SK-N-SH treated with all-trans-retinoic acid at 6 μM for 48 hours (cell line): ENCODE measurements at regions not wholly inside any gene's neighbourhood (a gene's known extent, or its start where the extent isn't known, plus 50 kb on each side); places are given as distances from the start of the nearest gene placed in this dataset.

ENCODE experiments used
- ARNTL ChIP-seq: fragments of 450-650 bp; formaldehyde crosslinking; IDR thresholded peaks from 2 replicates; pipeline ENCODE4 v1.5.0; 2020; ENCODE audit warnings: low read depth, mild to moderate bottlenecking, moderate library complexity, borderline replicate concordance
- BACH2 ChIP-seq: fragments of 250-450 bp; sonication (Bioruptor Pico); IDR thresholded peaks from 2 replicates; pipeline ENCODE4 v1.9.0; 2021; ENCODE audit warnings: mild to moderate bottlenecking, borderline replicate concordance
- ISL1 ChIP-seq: fragments of 250-450 bp; sonication (Bioruptor Pico); IDR thresholded peaks from 2 replicates; pipeline ENCODE4 v2.1.2; 2022; ENCODE audit warnings: mild to moderate bottlenecking, moderate library complexity
- RARB ChIP-seq: fragments of 250-450 bp; sonication (Bioruptor Pico); IDR thresholded peaks from 2 replicates; pipeline ENCODE4 v1.8.0; 2021; ENCODE audit warnings: mild to moderate bottlenecking, moderate library complexity
- SNAI2 ChIP-seq: fragments of 250-450 bp; sonication (Bioruptor Pico); IDR thresholded peaks from 2 replicates; pipeline ENCODE4 v1.5.0; 2020; ENCODE audit warnings: mild to moderate bottlenecking, moderate library complexity
- ZFP3 ChIP-seq: fragments of 250-450 bp; sonication (Bioruptor Pico); IDR thresholded peaks from 2 replicates; pipeline ENCODE4 v1.5.0; 2020; ENCODE audit warnings: mild to moderate bottlenecking, moderate library complexity
- ZNF8 ChIP-seq: fragments of 450-650 bp; formaldehyde crosslinking; IDR thresholded peaks from 2 replicates; pipeline ENCODE4 v1.5.0; 2020; ENCODE audit warnings: mild to moderate bottlenecking, moderate library complexity
- TF ChIP-seq, protein P1 (sequence below): fragments of 250-450 bp; sonication (Bioruptor Pico); IDR thresholded peaks from 2 replicates; pipeline ENCODE4 v1.8.0; 2020; ENCODE audit warnings: mild to moderate bottlenecking, moderate library complexity, borderline replicate concordance
- TF ChIP-seq, protein P2 (sequence below): fragments of 250-450 bp; sonication (Bioruptor Pico); IDR thresholded peaks from 2 replicates; pipeline ENCODE4 v1.5.1; 2021; ENCODE audit warnings: mild to moderate bottlenecking, moderate library complexity

DNA sequence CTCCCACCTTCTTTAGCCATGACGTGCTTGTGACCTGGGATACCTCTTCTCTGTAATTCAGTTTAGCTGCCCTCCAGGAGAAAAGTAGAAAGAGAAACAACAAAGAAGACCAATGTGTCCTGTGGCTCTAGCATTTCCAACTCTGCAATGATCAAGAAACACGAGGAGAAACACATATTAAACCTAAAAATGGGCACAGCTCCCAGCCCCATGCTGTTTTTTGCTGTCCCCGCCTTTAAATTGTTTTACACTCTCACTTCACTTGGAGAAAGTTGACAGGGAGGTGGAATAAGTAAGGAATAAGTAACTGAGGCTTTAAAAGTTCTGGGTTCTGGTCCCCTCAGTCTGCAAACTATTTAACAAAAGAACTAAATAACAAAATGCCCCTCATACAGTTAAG is 390.6 kb downstream of the TNS1 start:
- TF ChIP-seq ZFP3 (no peak), BACH2 (CRISPR knock-in tag) (no peak), ZNF8 (no peak), RARB (no peak), ARNTL (CRISPR knock-in tag) (no peak), SNAI2 (CRISPR knock-in tag) (no peak), ISL1 (CRISPR knock-in tag) (no peak)
- TF ChIP-seq, protein P1, sequence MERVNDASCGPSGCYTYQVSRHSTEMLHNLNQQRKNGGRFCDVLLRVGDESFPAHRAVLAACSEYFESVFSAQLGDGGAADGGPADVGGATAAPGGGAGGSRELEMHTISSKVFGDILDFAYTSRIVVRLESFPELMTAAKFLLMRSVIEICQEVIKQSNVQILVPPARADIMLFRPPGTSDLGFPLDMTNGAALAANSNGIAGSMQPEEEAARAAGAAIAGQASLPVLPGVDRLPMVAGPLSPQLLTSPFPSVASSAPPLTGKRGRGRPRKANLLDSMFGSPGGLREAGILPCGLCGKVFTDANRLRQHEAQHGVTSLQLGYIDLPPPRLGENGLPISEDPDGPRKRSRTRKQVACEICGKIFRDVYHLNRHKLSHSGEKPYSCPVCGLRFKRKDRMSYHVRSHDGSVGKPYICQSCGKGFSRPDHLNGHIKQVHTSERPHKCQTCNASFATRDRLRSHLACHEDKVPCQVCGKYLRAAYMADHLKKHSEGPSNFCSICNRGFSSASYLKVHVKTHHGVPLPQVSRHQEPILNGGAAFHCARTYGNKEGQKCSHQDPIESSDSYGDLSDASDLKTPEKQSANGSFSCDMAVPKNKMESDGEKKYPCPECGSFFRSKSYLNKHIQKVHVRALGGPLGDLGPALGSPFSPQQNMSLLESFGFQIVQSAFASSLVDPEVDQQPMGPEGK (CRISPR knock-in tag): no peak
- TF ChIP-seq, protein P2, sequence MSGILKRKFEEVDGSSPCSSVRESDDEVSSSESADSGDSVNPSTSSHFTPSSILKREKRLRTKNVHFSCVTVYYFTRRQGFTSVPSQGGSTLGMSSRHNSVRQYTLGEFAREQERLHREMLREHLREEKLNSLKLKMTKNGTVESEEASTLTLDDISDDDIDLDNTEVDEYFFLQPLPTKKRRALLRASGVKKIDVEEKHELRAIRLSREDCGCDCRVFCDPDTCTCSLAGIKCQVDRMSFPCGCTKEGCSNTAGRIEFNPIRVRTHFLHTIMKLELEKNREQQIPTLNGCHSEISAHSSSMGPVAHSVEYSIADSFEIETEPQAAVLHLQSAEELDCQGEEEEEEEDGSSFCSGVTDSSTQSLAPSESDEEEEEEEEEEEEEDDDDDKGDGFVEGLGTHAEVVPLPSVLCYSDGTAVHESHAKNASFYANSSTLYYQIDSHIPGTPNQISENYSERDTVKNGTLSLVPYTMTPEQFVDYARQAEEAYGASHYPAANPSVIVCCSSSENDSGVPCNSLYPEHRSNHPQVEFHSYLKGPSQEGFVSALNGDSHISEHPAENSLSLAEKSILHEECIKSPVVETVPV (CRISPR knock-in tag): no peak
